PC-9 (cell line): ENCODE measurements at regions not wholly inside any gene's neighbourhood (a gene's known extent, or its start where the extent isn't known, plus 50 kb on each side); places are given as distances from the start of the nearest gene placed in this dataset.
"Not testable (repeated sequence)": the region's sequence is repeated elsewhere in the genome, so short reads cannot be mapped to it uniquely, and the experiment has no call there.

Experiments
- EZH2 ChIP-seq: fragments of 200-600 bp; sonication (generic); IDR thresholded peaks from 2 replicates; pipeline ENCODE4 v1.8.0; 2017; ENCODE audit warnings: antibody characterized with exemption, low read depth
- TF ChIP-seq, protein P1 (sequence below): fragments of 200-600 bp; sonication (generic); conservative IDR thresholded peaks from 2 replicates; pipeline ENCODE4 v1.6.1; 2017; ENCODE audit warnings: mixed run types, antibody characterized with exemption, mild to moderate bottlenecking, moderate library complexity

DNA sequence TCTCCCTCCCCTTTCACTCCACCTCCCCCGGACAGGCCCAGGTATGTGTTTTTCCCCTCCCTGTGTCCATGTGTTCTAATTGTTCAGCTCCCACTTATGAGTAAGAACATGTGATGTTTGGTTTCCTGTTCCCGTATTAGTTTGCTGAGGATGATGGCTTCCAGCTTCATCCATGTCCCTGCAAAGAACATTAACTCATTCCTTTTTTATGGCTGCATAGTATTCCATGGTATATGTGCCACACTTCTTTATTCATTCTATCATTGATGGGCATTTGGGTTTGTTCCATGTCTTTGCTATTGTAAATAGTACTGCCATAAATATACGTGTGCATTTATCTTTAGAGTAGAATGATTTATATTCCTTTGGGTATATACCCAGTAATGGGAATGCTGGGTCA is 306.0 kb upstream of the RASGEF1B start:
- not testable (repeated sequence) for TF ChIP-seq EZH2
- TF ChIP-seq, protein P1, sequence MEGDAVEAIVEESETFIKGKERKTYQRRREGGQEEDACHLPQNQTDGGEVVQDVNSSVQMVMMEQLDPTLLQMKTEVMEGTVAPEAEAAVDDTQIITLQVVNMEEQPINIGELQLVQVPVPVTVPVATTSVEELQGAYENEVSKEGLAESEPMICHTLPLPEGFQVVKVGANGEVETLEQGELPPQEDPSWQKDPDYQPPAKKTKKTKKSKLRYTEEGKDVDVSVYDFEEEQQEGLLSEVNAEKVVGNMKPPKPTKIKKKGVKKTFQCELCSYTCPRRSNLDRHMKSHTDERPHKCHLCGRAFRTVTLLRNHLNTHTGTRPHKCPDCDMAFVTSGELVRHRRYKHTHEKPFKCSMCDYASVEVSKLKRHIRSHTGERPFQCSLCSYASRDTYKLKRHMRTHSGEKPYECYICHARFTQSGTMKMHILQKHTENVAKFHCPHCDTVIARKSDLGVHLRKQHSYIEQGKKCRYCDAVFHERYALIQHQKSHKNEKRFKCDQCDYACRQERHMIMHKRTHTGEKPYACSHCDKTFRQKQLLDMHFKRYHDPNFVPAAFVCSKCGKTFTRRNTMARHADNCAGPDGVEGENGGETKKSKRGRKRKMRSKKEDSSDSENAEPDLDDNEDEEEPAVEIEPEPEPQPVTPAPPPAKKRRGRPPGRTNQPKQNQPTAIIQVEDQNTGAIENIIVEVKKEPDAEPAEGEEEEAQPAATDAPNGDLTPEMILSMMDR, result not testable (repeated sequence)
